H9 (cell line): ENCODE measurements at regions not wholly inside any gene's neighbourhood (a gene's known extent, or its start where the extent isn't known, plus 50 kb on each side); places are given as distances from the start of the nearest gene placed in this dataset.

Experiments used
- DNase-seq: peaks from one replicate; pipeline ENCODE4 v3.0.0-alpha.2; 2017
- H2AFZ ChIP-seq: one replicate; pipeline ENCODE4 v1.6.1; 2013; ENCODE audit warnings: mild to moderate bottlenecking, low read length, control low read depth, moderate library complexity
- H2AK5ac ChIP-seq: 2 replicates; pipeline ENCODE4 v1.6.1; 2013; ENCODE audit warnings: low read length, control low read depth, mixed read lengths; ENCODE audit not compliant: insufficient read length
- H2BK120ac ChIP-seq: one replicate; pipeline ENCODE4 v1.6.1; 2013; ENCODE audit warnings: low read depth, mild to moderate bottlenecking, low read length, control low read depth, inconsistent platforms; ENCODE audit not compliant: poor library complexity, severe bottlenecking
- H2BK12ac ChIP-seq: 2 replicates; pipeline ENCODE4 v1.6.1; 2013; ENCODE audit warnings: low read length, control low read depth, mixed read lengths, low read depth; ENCODE audit not compliant: insufficient read length
- H2BK15ac ChIP-seq: 2 replicates; pipeline ENCODE4 v1.6.1; 2013; ENCODE audit warnings: low read depth, low read length, control low read depth
- H2BK20ac ChIP-seq: one replicate; pipeline ENCODE4 v1.6.1; 2013; ENCODE audit warnings: low read depth, mild to moderate bottlenecking, low read length, control low read depth, inconsistent platforms; ENCODE audit not compliant: poor library complexity, severe bottlenecking
- H2BK5ac ChIP-seq: 2 replicates; pipeline ENCODE4 v1.6.1; 2013; ENCODE audit warnings: low read length, control low read depth, mixed read lengths; ENCODE audit not compliant: insufficient read length
- H3K14ac ChIP-seq: 2 replicates; pipeline ENCODE4 v1.6.1; 2013; ENCODE audit warnings: low read length, control low read depth; ENCODE audit not compliant: insufficient read depth
- H3K18ac ChIP-seq: 2 replicates; pipeline ENCODE4 v1.6.1; 2013; ENCODE audit warnings: low read depth, mild to moderate bottlenecking, mixed read lengths, low read length, control low read depth; ENCODE audit not compliant: insufficient read length
- H3K23ac ChIP-seq: 2 replicates; pipeline ENCODE4 v1.6.1; 2013; ENCODE audit warnings: low read length, control low read depth, mixed read lengths, low read depth; ENCODE audit not compliant: insufficient read length
- H3K23me2 ChIP-seq: 2 replicates; pipeline ENCODE4 v1.6.1; 2013; ENCODE audit warnings: low read depth, mild to moderate bottlenecking, mixed read lengths, low read length, control low read depth; ENCODE audit not compliant: insufficient read length, poor library complexity, severe bottlenecking
- H3K27ac ChIP-seq: 2 replicates; pipeline ENCODE4 v1.5.1; 2013; ENCODE audit warnings: low read length, control low read depth, mixed read lengths, low read depth; ENCODE audit not compliant: insufficient read length
- H3K27me3 ChIP-seq: 2 replicates; pipeline ENCODE4 v1.6.1; 2013; ENCODE audit warnings: low read length, control low read depth, inconsistent platforms; ENCODE audit not compliant: insufficient read depth
- H3K4ac ChIP-seq: 2 replicates; pipeline ENCODE4 v1.6.1; 2013; ENCODE audit warnings: low read depth, mild to moderate bottlenecking, control low read depth, inconsistent platforms, low read length, moderate library complexity
- H3K4me1 ChIP-seq: 2 replicates; pipeline ENCODE4 v1.6.1; 2013; ENCODE audit warnings: low read length, control low read depth, inconsistent platforms; ENCODE audit not compliant: insufficient read depth
- H3K4me2 ChIP-seq: 2 replicates; pipeline ENCODE4 v1.6.1; 2013; ENCODE audit warnings: low read length, control low read depth, mixed read lengths; ENCODE audit not compliant: insufficient read length, insufficient read depth
- H3K56ac ChIP-seq: 2 replicates; pipeline ENCODE4 v1.6.1; 2013; ENCODE audit warnings: low read depth, mild to moderate bottlenecking, mixed read lengths, low read length, control low read depth; ENCODE audit not compliant: insufficient read length
- H3K79me1 ChIP-seq: 2 replicates; pipeline ENCODE4 v1.6.1; 2013; ENCODE audit warnings: low read depth, mild to moderate bottlenecking, moderate library complexity, low read length, control low read depth, inconsistent platforms; ENCODE audit not compliant: insufficient read depth, poor library complexity, severe bottlenecking
- H3K79me2 ChIP-seq: 2 replicates; pipeline ENCODE4 v1.6.1; 2013; ENCODE audit warnings: low read length, control low read depth, inconsistent platforms; ENCODE audit not compliant: insufficient read depth
- H3K9ac ChIP-seq: 2 replicates; pipeline ENCODE4 v1.6.1; 2013; ENCODE audit warnings: low read length, control low read depth, mixed read lengths; ENCODE audit not compliant: insufficient read length; ENCODE audit errors: extremely low read depth
- H3K9me3 ChIP-seq: one replicate; pipeline ENCODE4 v1.6.1; 2013; ENCODE audit warnings: low read depth, low read length, inconsistent platforms; ENCODE audit not compliant: control insufficient read depth
- H3T11ph ChIP-seq: one replicate; pipeline ENCODE4 v1.6.1; 2013; ENCODE audit warnings: mild to moderate bottlenecking, low read length, control low read depth, inconsistent platforms
- H4K20me1 ChIP-seq: one replicate; pipeline ENCODE4 v1.6.1; 2013; ENCODE audit not compliant: control insufficient read depth, insufficient read length, insufficient read depth
- H4K5ac ChIP-seq: 2 replicates; pipeline ENCODE4 v1.6.1; 2013; ENCODE audit warnings: low read depth, mild to moderate bottlenecking, mixed read lengths, low read length, control low read depth; ENCODE audit not compliant: insufficient read length
- H4K8ac ChIP-seq: replicated peaks from 2 replicates; pipeline ENCODE4 v1.6.1; 2013; ENCODE audit warnings: low read length, control low read depth, mixed read lengths, low read depth; ENCODE audit not compliant: insufficient read length
- H4K91ac ChIP-seq: 2 replicates; pipeline ENCODE4 v1.6.1; 2013; ENCODE audit warnings: low read depth, mild to moderate bottlenecking, moderate library complexity, mixed read lengths, low read length, control low read depth; ENCODE audit not compliant: insufficient read length
- H3K27ac Mint-ChIP-seq, 3 experiments: 2 replicates in 2 of 3; 3 replicates in 1 of 3; pipeline ENCODE4 v1.8.0; 2020 to 2021; ENCODE audit warnings: mixed read lengths in 3 of 3, mild to moderate bottlenecking in 1 of 3, moderate library complexity in 1 of 3
- H3K27me3 Mint-ChIP-seq: 2 replicates; pipeline ENCODE4 v1.8.0; 2021; ENCODE audit warnings: low read depth, mild to moderate bottlenecking, moderate library complexity, mixed read lengths
- H3K36me3 Mint-ChIP-seq, 3 experiments: 2 replicates in 2 of 3; 3 replicates in 1 of 3; pipeline ENCODE4 v1.8.0; 2020 to 2021; ENCODE audit warnings: low read depth in 3 of 3, mixed read lengths in 3 of 3; ENCODE audit not compliant: insufficient read depth in 1 of 3
- H3K4me1 Mint-ChIP-seq, 2 experiments: 2 replicates each; pipeline ENCODE4 v1.8.0; 2020; ENCODE audit warnings: mixed read lengths in 2 of 2
- H3K4me3 Mint-ChIP-seq, 2 experiments: 2 replicates in 1 of 2; 3 replicates in 1 of 2; pipeline ENCODE4 v1.8.0; 2020 to 2021; ENCODE audit warnings: mild to moderate bottlenecking in 2 of 2, mixed read lengths in 2 of 2, moderate library complexity in 1 of 2
- H3K9me3 Mint-ChIP-seq, 2 experiments: 2 replicates in 1 of 2; 3 replicates in 1 of 2; pipeline ENCODE4 v1.8.0; 2020; ENCODE audit warnings: mild to moderate bottlenecking in 2 of 2, mixed read lengths in 2 of 2, moderate library complexity in 1 of 2
- WGBS: extraction: QIAGEN DNeasy Blood & Tissue Kit; methylation state at CpG from one replicate; pipeline ENCODE4 v1.1.7; 2013; ENCODE audit warnings: missing lambda C conversion rate, low lambda C conversion rate, mixed read lengths; ENCODE audit not compliant: insufficient read length; ENCODE audit errors: extremely low coverage; 5-methylcytosine and 5-hydroxymethylcytosine counted together
- TF ChIP-seq, protein P1 (sequence below): fragments of 200-600 bp; sonication (generic); conservative IDR thresholded peaks from 3 replicates; pipeline ENCODE4 v1.8.0; 2021; ENCODE audit warnings: antibody characterized with exemption, mild to moderate bottlenecking

DNA sequence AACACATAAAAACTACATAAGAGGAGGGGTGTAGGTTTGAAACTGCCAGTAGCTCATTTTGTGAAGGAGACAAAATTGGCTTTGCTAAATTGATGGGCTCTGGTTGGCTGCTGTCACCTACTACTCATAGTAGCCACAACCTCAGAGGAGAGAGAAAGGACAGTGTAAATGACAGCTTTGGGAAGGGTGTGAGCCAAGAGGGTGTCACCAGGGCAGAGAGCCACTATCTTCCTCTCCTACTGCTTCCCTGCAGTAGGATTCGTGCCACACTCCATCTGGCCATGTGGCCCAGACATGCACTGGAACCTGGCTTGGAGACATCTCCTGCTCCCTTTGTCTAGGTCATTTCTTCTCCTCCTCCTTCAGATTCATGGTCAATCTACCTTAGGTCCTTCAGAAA lies 455.9 kb downstream of the ENC1 start:
- Histone ChIP-seq H3K14ac (no peak overlapping the region), H2BK5ac (no peak overlapping the region), H4K8ac (no peak overlapping the region), H2AFZ (no peak overlapping the region), H3K56ac (no peak overlapping the region), H3K18ac (no peak overlapping the region), H4K20me1 (no peaks in the 10 kb centered on the region), H2BK12ac (no peak overlapping the region), H3K79me2 (no peaks in the 10 kb centered on the region), H3K23me2 (no peaks in the 10 kb centered on the region), H3K9me3 (no peaks in the 10 kb centered on the region), H3K4ac (no peak overlapping the region), H4K5ac (no peak overlapping the region), H3K9ac (no peak overlapping the region), H3K79me1 (no peaks in the 10 kb centered on the region), H3T11ph (no peak overlapping the region), H2BK20ac (no peak overlapping the region), H3K27me3 (no peaks in the 10 kb centered on the region), H3K23ac (no peak overlapping the region), H2BK120ac (no peak overlapping the region), H3K27ac (no peak overlapping the region), H2BK15ac (no peak overlapping the region), H4K91ac (no peak overlapping the region), H2AK5ac (no peak overlapping the region), H3K4me2 (no peak overlapping the region), H3K4me1 (no peaks in the 10 kb centered on the region)
- DNase-seq = no peak
- Mint-ChIP-seq H3K4me1 (peaks cover 11 to 13% of the 10 kb centered on the region in 2 experiments), H3K36me3 (peaks cover 0 to 5% (median 0%) of the 10 kb centered on the region in 3 experiments; a peak in 1 of 7 replicates), H3K27me3 (no peaks in the 10 kb centered on the region; the same call in 1 of the 2 replicates), H3K9me3 (no peaks in the 10 kb centered on the region), H3K4me3 (no peak overlapping the region), H3K27ac (no peak overlapping the region)
- no CpG with 5 or more reads among the region's 1 CpG for WGBS
- TF ChIP-seq, protein P1, sequence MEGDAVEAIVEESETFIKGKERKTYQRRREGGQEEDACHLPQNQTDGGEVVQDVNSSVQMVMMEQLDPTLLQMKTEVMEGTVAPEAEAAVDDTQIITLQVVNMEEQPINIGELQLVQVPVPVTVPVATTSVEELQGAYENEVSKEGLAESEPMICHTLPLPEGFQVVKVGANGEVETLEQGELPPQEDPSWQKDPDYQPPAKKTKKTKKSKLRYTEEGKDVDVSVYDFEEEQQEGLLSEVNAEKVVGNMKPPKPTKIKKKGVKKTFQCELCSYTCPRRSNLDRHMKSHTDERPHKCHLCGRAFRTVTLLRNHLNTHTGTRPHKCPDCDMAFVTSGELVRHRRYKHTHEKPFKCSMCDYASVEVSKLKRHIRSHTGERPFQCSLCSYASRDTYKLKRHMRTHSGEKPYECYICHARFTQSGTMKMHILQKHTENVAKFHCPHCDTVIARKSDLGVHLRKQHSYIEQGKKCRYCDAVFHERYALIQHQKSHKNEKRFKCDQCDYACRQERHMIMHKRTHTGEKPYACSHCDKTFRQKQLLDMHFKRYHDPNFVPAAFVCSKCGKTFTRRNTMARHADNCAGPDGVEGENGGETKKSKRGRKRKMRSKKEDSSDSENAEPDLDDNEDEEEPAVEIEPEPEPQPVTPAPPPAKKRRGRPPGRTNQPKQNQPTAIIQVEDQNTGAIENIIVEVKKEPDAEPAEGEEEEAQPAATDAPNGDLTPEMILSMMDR = no peak
